GM21390 (cell line): ENCODE measurements at regions not wholly inside any gene's neighbourhood (a gene's known extent, or its start where the extent isn't known, plus 50 kb on each side); places are given as distances from the start of the nearest gene placed in this dataset.

Source experiments
- ATAC-seq: cut with Tn5 transposase; IDR thresholded peaks from one replicate; pipeline ENCODE4 v1.9.1; 2021; ENCODE audit not compliant: unreplicated experiment

- no peak for ATAC-seq
Observed at GRCh38 chr4:152117054-152117453, 356.2 kb upstream of the GATB start.

DNA sequence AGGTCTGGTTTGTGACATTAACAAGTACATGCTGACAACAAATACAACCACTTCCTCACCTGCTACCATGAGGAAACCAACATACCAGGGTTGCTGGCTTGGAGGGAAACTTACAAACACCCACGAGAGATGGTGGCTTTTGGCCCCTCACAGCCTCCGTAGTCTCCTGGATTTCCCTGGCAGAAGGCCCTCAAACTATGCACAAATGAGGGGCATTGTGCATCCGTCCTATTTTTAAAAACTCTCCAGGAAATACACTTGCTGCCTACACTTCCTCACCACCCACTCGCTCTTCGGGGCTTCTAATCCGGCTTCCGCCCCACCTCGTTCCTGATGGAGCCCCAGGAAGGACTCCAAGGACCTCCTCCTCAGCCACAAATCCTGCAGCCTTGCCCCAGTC, 355.0 kb upstream of the GATB start:
- ATAC-seq, result no peak

DNA sequence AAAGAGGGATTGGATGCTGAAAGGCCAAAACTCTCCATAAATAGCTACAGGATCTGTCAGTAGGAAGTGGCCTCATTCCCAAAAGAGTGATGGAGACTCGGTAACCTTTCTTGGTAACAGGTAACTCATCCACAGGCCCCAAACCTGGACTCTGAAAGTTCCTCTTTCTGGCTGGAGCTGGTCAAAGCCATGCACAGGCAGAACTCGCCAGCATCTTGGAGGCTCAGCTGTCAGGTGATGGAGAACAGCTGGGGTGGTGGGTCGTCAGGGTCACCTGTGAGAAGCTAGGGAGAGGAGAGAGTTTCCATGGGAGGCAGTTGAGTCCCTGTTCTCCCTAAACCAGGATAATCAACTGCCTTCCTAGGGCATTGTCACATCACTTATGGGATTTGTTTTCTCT, 354.3 kb upstream of the GATB start:
- no peak for ATAC-seq

DNA sequence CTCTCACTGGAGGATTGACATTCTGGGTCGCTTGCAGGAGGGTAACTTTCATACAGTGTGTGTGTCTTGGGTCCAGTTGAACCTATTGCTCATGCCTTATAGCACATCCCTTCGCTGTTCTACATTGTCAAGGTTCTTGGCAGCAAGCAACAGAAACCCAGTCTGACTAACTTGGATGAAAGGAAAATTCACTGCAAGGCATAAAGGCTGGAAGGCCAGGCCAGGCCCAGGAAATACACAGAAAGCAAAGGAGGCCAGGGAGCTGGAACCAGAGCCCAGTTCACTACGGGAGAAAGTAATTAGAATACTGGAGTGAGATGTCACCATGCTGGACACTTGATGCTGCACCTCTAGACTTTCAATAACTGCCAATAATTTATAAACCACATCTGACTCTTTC, 353.8 kb upstream of the GATB start:
- no peak for ATAC-seq

- ATAC-seq, result peak; percentile 91
Observed at GRCh38 chr4:152112887-152113286, 352.1 kb upstream of the GATB start.

DNA sequence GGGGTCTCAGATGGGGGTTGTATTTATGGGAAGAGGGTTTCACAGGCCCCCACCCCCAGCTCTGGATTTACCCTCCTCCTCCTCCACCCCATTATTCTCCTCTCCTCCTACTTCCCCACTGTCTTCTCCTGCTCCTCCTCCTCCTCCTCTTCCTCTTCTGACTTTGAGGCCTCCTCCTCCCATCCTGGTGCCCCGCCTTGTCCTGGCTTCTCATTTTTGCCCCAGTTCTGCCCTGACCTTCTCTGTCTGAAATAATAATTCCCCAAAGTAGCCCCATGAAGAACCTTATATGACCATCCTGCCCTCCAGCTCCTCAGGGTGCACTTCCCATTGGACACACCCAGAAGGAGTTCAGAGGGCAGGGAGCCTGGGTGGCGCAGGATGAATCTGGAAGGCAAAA, 351.4 kb upstream of the GATB start:
- no peak for ATAC-seq

- ATAC-seq, result no peak
Observed at GRCh38 chr4:152110780-152111179, 350.0 kb upstream of the GATB start.

- ATAC-seq, result no peak
Observed at GRCh38 chr4:152109531-152110509, 349.0 kb upstream of the GATB start.

DNA sequence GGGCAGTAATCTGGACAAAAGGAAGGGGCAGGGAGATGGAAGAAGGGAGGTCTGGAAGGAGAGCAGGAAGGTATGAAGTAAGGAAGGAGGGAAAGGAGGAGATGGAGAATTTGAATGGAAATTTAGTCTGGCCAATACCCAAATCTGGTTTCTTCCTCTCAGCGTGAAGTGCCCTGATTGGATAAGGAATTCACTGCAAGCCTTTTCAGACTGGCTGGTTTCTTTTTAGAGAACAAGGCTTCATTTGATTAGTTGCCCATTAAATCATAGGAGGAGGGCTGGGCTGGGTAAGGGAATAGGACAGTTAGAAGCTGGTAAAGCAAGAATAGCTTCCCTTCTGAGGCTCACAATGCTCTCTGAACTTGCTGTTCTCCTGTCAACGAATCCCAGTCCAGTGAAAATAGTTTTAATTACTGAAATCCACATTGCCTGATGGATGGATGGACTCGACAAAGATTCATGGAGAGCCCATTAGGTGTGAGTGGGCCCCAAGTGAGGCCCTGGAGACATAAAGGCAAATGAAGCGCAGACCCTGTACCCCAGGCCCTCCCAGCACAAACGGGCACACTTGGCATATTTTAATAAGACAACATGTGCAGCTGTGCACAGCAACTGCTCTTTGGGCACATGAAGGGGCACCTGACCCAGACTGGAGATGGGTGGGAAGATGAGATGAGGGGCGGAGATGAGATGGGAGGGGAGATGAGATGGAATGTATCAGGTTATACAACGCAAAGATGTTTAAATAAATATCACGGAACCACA, 347.1 kb upstream of the GATB start:
- no peak for ATAC-seq

- ATAC-seq, result no peak
Observed at GRCh38 chr4:152106781-152107321, 346.0 kb upstream of the GATB start.

DNA sequence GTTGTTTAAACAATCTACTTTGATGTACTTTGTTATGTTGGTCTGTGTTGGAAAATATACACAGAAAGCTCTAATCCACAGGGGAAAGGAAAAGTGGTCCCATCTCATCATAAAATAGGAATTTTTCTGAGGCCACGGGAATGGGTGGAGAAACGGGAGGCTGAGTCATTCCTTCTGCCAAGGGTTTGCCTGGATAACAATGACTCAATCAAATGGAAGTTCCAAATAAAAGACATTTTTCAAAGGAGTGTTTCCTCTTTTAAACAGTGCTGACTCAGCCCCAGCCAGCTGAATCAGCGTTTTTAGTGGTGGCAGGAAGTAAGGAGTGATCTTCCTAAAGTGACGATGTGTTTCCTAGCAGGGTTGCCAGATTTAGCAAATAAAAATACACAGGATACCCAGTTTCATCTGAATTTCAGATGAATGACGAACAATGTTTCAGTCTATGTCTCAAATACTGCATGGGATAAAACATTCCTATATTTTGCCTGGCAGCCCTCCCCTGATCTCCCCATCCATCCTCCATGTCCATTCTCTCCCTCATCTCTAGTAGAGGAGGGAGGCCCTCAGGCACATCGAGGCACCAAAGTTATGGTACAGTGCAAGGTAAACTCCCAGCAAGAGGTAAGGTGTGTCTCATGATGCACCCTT, 345.4 kb upstream of the GATB start:
- no peak for ATAC-seq

DNA sequence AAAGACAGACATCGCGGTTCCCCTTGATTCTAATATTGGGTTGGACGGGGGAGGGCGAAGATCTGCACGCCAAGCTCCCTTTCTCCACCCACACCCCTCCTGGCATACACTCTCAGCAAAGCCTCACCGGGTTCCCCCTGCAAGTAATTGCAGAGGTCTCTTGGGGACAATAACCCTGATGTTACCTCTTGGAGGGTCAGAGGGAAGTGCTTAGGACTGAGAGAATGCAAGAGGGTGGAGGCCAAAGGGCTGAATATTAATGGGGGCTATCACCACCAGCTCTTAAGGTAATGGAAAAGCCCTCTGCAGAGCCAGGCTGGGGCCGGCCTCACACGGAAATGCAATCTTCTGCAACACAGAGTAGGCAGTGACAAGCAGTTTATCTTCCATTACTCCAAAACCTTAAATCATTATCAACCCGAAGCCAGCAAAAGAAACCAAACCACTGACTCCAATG, 344.1 kb upstream of the GATB start:
- no peak for ATAC-seq

GRCh38 chr4:152104356-152104755, 343.5 kb upstream of the GATB start:
- no peak for ATAC-seq

GRCh38 chr4:152103181-152103901, 342.5 kb upstream of the GATB start:
- no peak for ATAC-seq

DNA sequence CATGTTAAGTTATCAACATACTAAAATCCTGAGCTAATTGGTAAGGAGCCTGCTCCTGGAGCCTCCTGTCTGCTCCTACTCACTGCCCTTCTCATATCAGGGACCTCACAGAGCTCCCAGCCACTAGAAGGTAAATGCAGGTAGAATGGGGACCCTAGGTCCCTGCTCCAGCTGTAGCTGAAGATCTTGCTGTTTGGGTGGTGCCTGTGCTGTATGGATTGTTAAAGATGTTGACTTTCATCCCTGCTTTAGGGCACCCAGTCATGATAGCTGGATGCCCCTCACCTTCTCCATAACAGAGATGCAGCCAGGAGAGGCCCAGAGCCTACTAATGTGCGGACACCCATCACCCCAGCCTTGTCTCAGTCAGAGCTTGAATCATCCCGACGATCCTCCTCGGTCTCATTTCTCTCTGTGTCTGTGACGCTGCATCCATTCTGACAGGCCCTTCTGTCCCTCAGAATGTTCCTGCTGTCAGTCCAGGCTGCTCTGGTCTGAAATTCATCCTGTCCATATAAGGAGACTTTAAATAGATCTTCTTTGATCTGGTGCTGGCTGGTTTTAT, 341.7 kb upstream of the GATB start:
- ATAC-seq, result no peak

GRCh38 chr4:152101556-152102435, 341.0 kb upstream of the GATB start:
- no peak for ATAC-seq

GRCh38 chr4:152100379-152101201, 339.8 kb upstream of the GATB start:
- peak; percentile 56 for ATAC-seq

GRCh38 chr4:152099981-152100378, 339.2 kb upstream of the GATB start:
- no peak for ATAC-seq
